NB4 (cell line): ENCODE measurements at regions not wholly inside any gene's neighbourhood (a gene's known extent, or its start where the extent isn't known, plus 50 kb on each side); places are given as distances from the start of the nearest gene placed in this dataset.
A peak's percentile ranks its signal among the peaks of the same experiment; 100 is the strongest.

Experiments used
- DNase-seq: peaks from one replicate; pipeline ENCODE4 v3.0.0; 2010; ENCODE audit warnings: low read depth
- H3K4me3 ChIP-seq: one replicate; pipeline ENCODE4 v1.5.1; 2011; ENCODE audit warnings: mild to moderate bottlenecking, low read depth, low read length, moderate library complexity
- MYC ChIP-seq: IDR thresholded peaks from 2 replicates; pipeline ENCODE4 v1.6.1; 2011; ENCODE audit warnings: low read depth, low read length
- POLR2A ChIP-seq: IDR thresholded peaks from 2 replicates; pipeline ENCODE4 v1.6.1; 2011; ENCODE audit warnings: mild to moderate bottlenecking; ENCODE audit not compliant: insufficient read length; ENCODE audit errors: extremely low read depth
- TF ChIP-seq, protein P1 (sequence below): IDR thresholded peaks from 2 replicates; pipeline ENCODE4 v1.6.1; 2011; ENCODE audit warnings: low read depth, low read length
- TF ChIP-seq, protein P2 (sequence below): IDR thresholded peaks from one replicate; pipeline ENCODE4 v1.5.1; 2012; ENCODE audit warnings: low read depth, low read length

DNA sequence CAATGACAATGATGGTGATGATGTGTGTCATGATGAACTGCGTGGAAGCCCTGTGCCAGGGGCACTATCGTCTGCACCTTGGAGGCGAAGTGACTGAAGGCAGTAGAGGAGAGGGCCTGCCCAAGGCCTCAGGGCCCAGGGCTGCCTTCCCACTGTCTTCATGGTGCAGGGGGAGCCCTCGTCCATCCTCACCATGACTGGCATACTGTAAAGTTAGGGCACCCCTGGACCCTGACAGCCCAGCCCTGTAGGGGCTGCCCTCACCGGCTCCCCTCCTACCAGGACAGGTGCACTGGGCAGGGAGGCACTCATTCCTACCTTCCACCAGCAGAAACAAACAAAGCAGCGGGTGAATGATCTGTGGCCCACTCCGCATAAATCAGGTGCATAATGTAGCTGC lies 156.9 kb upstream of the C1orf174 start:
- DNase-seq: no peak
- TF ChIP-seq POLR2A (no peak), MYC (no peak)
- TF ChIP-seq, protein P1, sequence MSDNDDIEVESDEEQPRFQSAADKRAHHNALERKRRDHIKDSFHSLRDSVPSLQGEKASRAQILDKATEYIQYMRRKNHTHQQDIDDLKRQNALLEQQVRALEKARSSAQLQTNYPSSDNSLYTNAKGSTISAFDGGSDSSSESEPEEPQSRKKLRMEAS: no peak
- TF ChIP-seq, protein P2, sequence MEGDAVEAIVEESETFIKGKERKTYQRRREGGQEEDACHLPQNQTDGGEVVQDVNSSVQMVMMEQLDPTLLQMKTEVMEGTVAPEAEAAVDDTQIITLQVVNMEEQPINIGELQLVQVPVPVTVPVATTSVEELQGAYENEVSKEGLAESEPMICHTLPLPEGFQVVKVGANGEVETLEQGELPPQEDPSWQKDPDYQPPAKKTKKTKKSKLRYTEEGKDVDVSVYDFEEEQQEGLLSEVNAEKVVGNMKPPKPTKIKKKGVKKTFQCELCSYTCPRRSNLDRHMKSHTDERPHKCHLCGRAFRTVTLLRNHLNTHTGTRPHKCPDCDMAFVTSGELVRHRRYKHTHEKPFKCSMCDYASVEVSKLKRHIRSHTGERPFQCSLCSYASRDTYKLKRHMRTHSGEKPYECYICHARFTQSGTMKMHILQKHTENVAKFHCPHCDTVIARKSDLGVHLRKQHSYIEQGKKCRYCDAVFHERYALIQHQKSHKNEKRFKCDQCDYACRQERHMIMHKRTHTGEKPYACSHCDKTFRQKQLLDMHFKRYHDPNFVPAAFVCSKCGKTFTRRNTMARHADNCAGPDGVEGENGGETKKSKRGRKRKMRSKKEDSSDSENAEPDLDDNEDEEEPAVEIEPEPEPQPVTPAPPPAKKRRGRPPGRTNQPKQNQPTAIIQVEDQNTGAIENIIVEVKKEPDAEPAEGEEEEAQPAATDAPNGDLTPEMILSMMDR: no peak
- no peak overlapping the region for H3K4me3 ChIP-seq

DNA sequence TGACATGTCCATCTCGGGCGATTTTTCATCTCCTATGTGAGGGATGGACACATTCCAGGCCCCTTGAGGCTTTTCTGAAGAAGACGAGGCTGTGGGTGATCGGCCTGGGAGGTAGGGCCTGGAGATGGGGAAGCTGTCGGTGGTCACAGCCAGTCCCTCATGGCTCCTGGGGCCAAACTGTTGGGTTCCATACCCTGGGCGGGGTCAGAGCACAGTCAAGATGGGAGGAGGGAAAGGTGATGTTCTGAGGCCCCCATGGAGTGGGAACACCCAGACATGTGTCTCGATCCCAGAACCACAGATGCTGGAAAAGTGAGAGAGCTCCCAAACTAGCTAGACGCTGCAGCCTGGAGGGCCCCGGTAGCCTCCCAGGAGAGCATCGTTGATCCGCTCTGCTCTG lies 157.5 kb upstream of the C1orf174 start:
- TF ChIP-seq, protein P2: no peak
- TF ChIP-seq MYC (no peak), POLR2A (no peak)
- TF ChIP-seq, protein P1: no peak
- DNase-seq: no peak
- H3K4me3 ChIP-seq: no peak overlapping the region

DNA sequence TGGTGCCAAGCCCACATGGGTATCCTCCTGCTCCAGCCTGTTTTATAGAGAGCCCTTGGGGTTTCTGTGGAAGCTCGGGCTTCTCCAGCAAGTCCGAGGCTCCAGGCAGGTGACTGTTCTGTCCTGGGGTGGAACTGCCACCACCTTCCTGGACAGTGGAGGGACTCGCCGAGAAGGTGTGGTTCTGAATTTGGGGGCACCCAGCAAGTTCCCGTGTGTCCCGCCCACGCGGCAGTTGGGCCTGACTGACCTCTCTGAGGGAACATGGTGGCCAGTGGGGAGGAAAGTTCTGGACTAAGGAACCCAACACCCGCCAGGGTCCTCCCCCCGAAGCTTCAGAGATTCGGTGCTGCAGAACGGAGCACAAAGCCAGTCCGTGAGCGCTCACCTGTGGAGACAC lies 158.1 kb upstream of the C1orf174 start:
- no peak for DNase-seq
- TF ChIP-seq POLR2A: no peak
- TF ChIP-seq, protein P2: no peak
- no peak for TF ChIP-seq MYC
- TF ChIP-seq, protein P1: no peak
- H3K4me3 ChIP-seq: no peak overlapping the region

DNA sequence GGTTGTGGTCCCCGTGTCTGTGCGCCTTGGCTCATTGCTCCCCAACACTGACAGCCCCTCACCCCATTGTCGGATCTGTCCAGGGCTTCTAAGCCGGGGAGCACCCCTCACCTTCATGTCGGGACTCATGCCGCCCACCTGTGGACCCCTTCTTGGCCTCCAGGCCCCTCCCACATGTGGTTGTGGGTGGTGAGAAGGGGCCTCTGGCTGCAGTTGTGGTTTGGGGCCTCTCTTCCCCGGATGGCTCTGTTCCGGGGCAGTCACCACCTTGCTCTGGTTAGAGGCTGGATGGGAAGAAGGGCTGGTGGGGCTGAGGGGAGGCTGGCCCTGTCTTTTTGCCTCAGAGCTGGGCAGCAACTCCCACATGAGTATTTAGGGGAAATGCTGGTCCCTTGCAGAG lies 158.6 kb upstream of the C1orf174 start:
- H3K4me3 ChIP-seq: no peak overlapping the region
- TF ChIP-seq MYC (no peak), POLR2A (no peak)
- TF ChIP-seq, protein P2: no peak
- TF ChIP-seq, protein P1: no peak
- DNase-seq: peak; percentile 29

DNA sequence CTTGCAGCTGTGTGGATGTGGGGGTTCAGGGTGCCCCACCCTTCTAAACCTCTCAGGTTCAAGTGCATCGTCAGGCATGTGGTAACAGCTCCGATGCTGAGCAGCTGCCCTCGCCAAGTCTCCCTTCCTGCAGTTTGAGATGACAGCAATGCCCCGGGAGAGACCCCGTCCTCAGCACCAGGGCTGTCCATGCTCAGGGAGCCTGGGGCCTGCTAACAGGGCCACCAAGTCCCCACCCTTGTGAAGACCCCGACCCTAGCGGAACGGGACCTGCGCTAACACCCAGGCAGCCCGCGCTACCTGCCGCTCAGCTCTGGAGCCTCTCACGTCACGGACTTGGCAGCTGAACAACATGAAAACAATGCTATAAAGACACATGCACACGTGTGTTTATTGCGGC lies 159.2 kb upstream of the C1orf174 start:
- no peak for DNase-seq
- TF ChIP-seq MYC (no peak), POLR2A (no peak)
- TF ChIP-seq, protein P1: no peak
- TF ChIP-seq, protein P2: no peak
- H3K4me3 ChIP-seq: no peak overlapping the region

DNA sequence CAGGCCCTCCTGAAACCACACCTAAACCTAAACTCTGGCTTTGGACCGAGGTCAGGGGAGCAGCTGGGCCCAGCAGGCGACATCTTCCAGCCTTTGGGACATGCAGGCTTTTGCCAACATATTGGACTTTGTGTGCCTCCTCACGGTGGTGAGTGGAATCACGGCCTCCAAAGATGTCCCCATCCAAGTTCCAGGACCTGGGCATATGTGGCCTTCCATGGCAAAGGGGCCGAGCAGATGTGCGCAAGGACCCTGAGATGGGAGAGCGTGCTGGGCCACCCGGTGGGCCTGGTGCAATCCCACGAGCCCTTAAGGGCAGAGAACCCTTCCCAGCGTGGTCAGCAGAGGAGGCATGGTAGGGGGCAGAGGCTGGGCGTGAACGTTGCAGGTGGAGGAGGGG lies 160.8 kb upstream of the C1orf174 start:
- TF ChIP-seq, protein P2: no peak
- TF ChIP-seq, protein P1: no peak
- TF ChIP-seq MYC (no peak), POLR2A (no peak)
- DNase-seq: no peak
- no peak overlapping the region for H3K4me3 ChIP-seq
